Nephron progenitor cell (in vitro differentiated cells): ENCODE measurements at regions not wholly inside any gene's neighbourhood (a gene's known extent, or its start where the extent isn't known, plus 50 kb on each side); places are given as distances from the start of the nearest gene placed in this dataset.

ENCODE experiments used
- DNase-seq: peaks from one replicate; pipeline ENCODE4 v3.0.0; 2021
- H3K27ac Mint-ChIP-seq: 2 replicates; pipeline ENCODE4 v1.8.0; 2021; ENCODE audit warnings: mild to moderate bottlenecking, moderate library complexity, mixed read lengths
- H3K27me3 Mint-ChIP-seq: 2 replicates; pipeline ENCODE4 v1.8.0; 2021; ENCODE audit warnings: mild to moderate bottlenecking, low read depth, mixed read lengths; ENCODE audit not compliant: poor library complexity
- H3K36me3 Mint-ChIP-seq: 2 replicates; pipeline ENCODE4 v1.8.0; 2021; ENCODE audit warnings: low read depth, mixed read lengths
- H3K4me1 Mint-ChIP-seq: 2 replicates; pipeline ENCODE4 v1.8.0; 2021; ENCODE audit warnings: mixed read lengths
- H3K4me3 Mint-ChIP-seq: 2 replicates; pipeline ENCODE4 v1.8.0; 2021; ENCODE audit warnings: mild to moderate bottlenecking, moderate library complexity, mixed read lengths
- H3K9me3 Mint-ChIP-seq: 2 replicates; pipeline ENCODE4 v1.8.0; 2021; ENCODE audit warnings: mild to moderate bottlenecking, moderate library complexity, mixed read lengths
- TF ChIP-seq, protein P1 (sequence below): fragments of 200-600 bp; sonication (generic); IDR thresholded peaks from 2 replicates; pipeline ENCODE4 v1.5.0; 2021; ENCODE audit warnings: antibody characterized with exemption

- TF ChIP-seq, protein P1, sequence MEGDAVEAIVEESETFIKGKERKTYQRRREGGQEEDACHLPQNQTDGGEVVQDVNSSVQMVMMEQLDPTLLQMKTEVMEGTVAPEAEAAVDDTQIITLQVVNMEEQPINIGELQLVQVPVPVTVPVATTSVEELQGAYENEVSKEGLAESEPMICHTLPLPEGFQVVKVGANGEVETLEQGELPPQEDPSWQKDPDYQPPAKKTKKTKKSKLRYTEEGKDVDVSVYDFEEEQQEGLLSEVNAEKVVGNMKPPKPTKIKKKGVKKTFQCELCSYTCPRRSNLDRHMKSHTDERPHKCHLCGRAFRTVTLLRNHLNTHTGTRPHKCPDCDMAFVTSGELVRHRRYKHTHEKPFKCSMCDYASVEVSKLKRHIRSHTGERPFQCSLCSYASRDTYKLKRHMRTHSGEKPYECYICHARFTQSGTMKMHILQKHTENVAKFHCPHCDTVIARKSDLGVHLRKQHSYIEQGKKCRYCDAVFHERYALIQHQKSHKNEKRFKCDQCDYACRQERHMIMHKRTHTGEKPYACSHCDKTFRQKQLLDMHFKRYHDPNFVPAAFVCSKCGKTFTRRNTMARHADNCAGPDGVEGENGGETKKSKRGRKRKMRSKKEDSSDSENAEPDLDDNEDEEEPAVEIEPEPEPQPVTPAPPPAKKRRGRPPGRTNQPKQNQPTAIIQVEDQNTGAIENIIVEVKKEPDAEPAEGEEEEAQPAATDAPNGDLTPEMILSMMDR = peak; percentile 31
- H3K4me1 Mint-ChIP-seq = peaks cover 31% of the 10 kb centered on the region
- peaks cover 41% of the 10 kb centered on the region for H3K27me3 Mint-ChIP-seq
- H3K27ac Mint-ChIP-seq = peak overlapping the region; percentile 66
- peak; percentile 43 for DNase-seq
- H3K4me3 Mint-ChIP-seq = no peak overlapping the region
- no peaks in the 10 kb centered on the region for H3K9me3 Mint-ChIP-seq
- H3K36me3 Mint-ChIP-seq = no peaks in the 10 kb centered on the region
Measured at GRCh38 chr17:28247671-28248555, 71.1 kb upstream of the TMEM97 start.

DNA sequence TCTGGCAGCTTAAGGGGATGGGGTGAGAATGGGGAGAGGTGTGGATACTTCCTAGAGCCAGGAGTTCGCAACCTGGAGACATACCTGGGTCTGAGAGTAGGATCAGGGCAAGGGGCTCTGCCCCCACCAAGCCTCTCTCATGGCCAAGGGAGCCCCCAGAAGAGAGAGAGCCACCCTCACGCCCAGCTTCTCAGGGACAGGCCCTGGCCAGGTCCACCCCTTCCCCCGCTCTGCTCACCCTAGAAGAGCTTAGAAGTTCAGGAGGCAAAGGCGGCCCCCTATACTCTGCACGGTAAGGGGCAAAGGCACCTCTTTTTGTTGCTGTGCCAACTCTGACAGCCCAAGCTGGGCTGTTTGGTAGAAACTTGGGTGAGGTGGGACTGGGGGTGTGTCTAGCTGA is 69.3 kb upstream of the TMEM97 start:
- H3K27ac Mint-ChIP-seq = no peak overlapping the region
- H3K27me3 Mint-ChIP-seq = peaks cover 33% of the 10 kb centered on the region
- no peaks in the 10 kb centered on the region for H3K9me3 Mint-ChIP-seq
- H3K4me3 Mint-ChIP-seq = no peak overlapping the region
- DNase-seq = no peak
- H3K4me1 Mint-ChIP-seq = peaks cover 42% of the 10 kb centered on the region
- no peaks in the 10 kb centered on the region for H3K36me3 Mint-ChIP-seq
- TF ChIP-seq, protein P1 = no peak

DNA sequence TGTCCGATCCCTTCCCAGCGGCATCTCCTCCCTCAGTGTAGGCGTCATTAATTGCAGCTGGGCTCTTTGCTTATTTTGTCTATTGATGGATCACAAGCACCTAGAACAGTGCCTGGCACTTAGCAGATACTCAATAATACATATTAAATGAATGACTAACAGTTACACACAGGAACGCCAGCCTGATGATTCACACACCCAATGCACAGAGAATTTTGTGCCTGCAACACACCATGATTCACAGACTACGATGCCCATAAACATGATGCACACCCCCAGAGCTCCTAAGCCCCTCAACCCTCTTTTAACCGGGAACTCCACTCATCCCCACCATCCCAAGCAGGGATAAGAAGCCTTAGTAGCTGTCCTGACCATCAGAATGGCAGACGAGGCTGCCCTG is 66.6 kb upstream of the TMEM97 start:
- Mint-ChIP-seq H3K9me3 (no peaks in the 10 kb centered on the region), H3K4me1 (peaks cover 46% of the 10 kb centered on the region), H3K4me3 (no peak overlapping the region), H3K27me3 (peaks cover 24% of the 10 kb centered on the region), H3K36me3 (no peaks in the 10 kb centered on the region), H3K27ac (no peak overlapping the region)
- no peak for DNase-seq
- TF ChIP-seq, protein P1 = no peak

DNA sequence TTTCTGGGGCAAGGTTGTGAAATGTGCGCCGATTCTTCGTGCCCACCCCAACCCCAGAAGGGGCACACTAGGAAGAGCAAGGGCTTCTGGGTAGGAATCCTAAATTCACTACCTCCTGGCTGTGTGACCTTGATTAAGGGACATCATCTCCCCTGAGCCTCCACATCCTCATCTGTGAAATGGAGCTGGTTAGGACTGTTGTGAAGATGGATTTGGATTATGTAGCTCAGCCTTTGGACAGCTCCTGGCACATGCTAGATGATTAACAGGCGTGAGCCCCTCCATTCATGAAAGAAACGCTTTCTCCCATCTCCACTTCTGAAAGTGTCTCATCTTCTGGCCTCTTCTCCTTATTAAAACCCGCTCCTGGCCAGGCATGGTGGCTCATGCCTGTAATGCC is 65.3 kb upstream of the TMEM97 start:
- Mint-ChIP-seq H3K27ac (no peak overlapping the region), H3K27me3 (peaks cover 19% of the 10 kb centered on the region), H3K9me3 (no peaks in the 10 kb centered on the region), H3K4me1 (peaks cover 37% of the 10 kb centered on the region), H3K4me3 (no peak overlapping the region), H3K36me3 (no peaks in the 10 kb centered on the region)
- TF ChIP-seq, protein P1 = no peak
- DNase-seq = no peak

GRCh38 chr17:28255616-28256015 is 63.4 kb upstream of the TMEM97 start:
- TF ChIP-seq, protein P1 = no peak
- Mint-ChIP-seq H3K9me3 (no peaks in the 10 kb centered on the region), H3K4me1 (peaks cover 32% of the 10 kb centered on the region), H3K27me3 (peaks cover 13% of the 10 kb centered on the region), H3K36me3 (no peaks in the 10 kb centered on the region), H3K4me3 (no peak overlapping the region), H3K27ac (no peak overlapping the region)
- no peak for DNase-seq

DNA sequence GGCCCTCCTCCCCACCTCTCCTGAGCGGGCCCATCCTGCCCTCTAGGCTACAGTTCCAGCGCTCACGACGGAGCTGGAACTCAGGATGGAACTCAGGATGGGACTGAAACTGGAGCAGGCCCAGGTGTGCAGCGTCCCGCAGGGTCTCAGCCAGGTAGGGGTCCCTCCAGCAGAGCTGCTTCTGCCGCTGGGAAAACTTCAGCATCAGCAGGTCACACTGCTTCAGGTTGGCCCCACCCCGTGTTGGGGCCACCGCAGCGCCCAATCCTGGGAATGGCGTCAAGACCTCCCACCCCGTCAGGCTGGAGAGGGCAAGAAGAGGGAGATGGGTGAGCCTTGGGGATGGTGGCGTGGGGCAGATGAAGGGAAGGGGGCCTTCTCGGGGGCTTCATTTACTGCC is 62.6 kb upstream of the TMEM97 start:
- Mint-ChIP-seq H3K36me3 (no peaks in the 10 kb centered on the region), H3K27ac (no peak overlapping the region), H3K27me3 (peaks cover 16% of the 10 kb centered on the region), H3K4me3 (no peak overlapping the region), H3K4me1 (peaks cover 31% of the 10 kb centered on the region), H3K9me3 (peaks cover 6% of the 10 kb centered on the region)
- no peak for DNase-seq
- TF ChIP-seq, protein P1 = no peak
